Upper lobe of left lung (tissue), 4 donors: ENCODE measurements at regions not wholly inside any gene's neighbourhood (a gene's known extent, or its start where the extent isn't known, plus 50 kb on each side); places are given as distances from the start of the nearest gene placed in this dataset.

Experiments used
- POLR2AphosphoS5 ChIP-seq, 2 donors: sonication (generic); formaldehyde crosslinking; IDR thresholded peaks; one replicate each; pipeline ENCODE4 v1.5.1; 2017; ENCODE audit warnings: antibody characterized with exemption in 2 of 2
- TF ChIP-seq, protein P1 (sequence below), 6 experiments: fragments of 450-650 bp in 4 of 6; fragments of 200-600 bp in 2 of 6; sonication (generic) in 2 of 6; IDR thresholded peaks; one replicate each; pipeline ENCODE4 v1.5.1; 2016 to 2019; ENCODE audit warnings: antibody characterized with exemption in 6 of 6

DNA sequence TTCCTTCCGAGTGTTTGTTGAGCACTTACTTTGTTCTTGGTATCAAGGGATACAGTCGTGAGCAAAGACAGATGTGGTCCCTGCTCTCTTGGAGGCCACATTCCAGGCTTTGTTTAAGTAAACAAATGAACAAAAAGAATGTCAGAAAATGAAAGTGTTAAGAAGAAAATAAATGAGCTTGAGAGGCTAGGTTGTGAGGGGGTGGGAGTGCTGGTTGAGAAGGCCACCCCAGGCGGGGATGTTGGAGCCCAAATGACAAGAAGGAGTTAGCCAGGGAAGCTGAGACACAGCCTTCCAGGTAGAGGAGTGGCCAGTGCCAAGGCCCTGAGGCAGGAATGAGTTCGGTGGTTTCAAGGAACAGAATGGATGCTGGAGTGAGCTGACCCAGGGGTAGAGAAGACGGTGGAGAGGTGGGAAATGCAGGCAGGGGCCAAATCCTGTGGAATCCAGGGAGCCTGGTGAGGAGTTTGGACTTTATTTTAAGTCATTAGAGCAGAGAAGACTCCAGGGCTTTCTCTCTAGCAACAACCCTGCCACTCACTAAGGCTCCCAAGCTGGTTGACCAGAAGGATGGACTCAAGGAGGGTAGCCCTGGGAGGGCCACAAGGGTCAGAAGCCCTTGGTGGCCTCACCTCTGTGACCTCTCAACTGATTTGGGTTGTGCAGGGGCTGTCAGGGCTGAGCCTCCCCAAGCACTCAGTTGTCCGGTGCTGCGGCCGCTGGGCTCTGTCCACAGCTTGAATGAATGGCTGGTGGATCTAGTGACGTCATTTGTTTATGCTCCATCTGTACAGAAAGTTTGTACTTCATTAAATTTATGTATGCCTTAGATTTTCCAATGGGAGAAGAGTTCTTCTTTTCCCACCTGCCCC lies 66.0 kb upstream of the STX16 start:
- TF ChIP-seq, protein P1, sequence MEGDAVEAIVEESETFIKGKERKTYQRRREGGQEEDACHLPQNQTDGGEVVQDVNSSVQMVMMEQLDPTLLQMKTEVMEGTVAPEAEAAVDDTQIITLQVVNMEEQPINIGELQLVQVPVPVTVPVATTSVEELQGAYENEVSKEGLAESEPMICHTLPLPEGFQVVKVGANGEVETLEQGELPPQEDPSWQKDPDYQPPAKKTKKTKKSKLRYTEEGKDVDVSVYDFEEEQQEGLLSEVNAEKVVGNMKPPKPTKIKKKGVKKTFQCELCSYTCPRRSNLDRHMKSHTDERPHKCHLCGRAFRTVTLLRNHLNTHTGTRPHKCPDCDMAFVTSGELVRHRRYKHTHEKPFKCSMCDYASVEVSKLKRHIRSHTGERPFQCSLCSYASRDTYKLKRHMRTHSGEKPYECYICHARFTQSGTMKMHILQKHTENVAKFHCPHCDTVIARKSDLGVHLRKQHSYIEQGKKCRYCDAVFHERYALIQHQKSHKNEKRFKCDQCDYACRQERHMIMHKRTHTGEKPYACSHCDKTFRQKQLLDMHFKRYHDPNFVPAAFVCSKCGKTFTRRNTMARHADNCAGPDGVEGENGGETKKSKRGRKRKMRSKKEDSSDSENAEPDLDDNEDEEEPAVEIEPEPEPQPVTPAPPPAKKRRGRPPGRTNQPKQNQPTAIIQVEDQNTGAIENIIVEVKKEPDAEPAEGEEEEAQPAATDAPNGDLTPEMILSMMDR (IDR thresholded peaks at IDR 0.05), result no peak
- TF ChIP-seq POLR2AphosphoS5 (IDR thresholded peaks at IDR 0.05), result no peak
